GM23338 (cell line): ENCODE measurements at regions not wholly inside any gene's neighbourhood (a gene's known extent, or its start where the extent isn't known, plus 50 kb on each side); places are given as distances from the start of the nearest gene placed in this dataset.

ENCODE experiments used
- ATAC-seq: fragments of 200-7000 bp; cut with Tn5 transposase; 3 replicates; pipeline ENCODE4 v1.9.1; 2020
- DNase-seq: peaks from one replicate; pipeline ENCODE4 v3.0.0-alpha.2; 2015; ENCODE audit warnings: low spot score
- H2AFZ ChIP-seq: fragments of 200-600 bp; sonication (generic); 2 replicates; pipeline ENCODE4 v1.8.0; 2016; ENCODE audit warnings: antibody characterized with exemption, mild to moderate bottlenecking, moderate library complexity
- H3F3A ChIP-seq: fragments of 200-600 bp; sonication (generic); replicated peaks from 2 replicates; pipeline ENCODE4 v1.8.0; 2017; ENCODE audit warnings: antibody characterized with exemption, mixed run types, low read depth
- H3K27ac ChIP-seq: fragments of 200-600 bp; sonication (generic); 2 replicates; pipeline ENCODE4 v1.6.1; 2016; ENCODE audit warnings: low read depth
- H3K27me3 ChIP-seq: fragments of 200-600 bp; sonication (generic); 2 replicates; pipeline ENCODE4 v1.8.0; 2016; ENCODE audit warnings: mild to moderate bottlenecking, mixed run types, moderate library complexity; ENCODE audit not compliant: insufficient read depth
- H3K36me3 ChIP-seq: fragments of 200-600 bp; sonication (generic); 2 replicates; pipeline ENCODE4 v1.8.0; 2016; ENCODE audit warnings: mild to moderate bottlenecking; ENCODE audit not compliant: insufficient read depth
- H3K4me1 ChIP-seq: fragments of 200-600 bp; sonication (generic); 2 replicates; pipeline ENCODE4 v1.8.0; 2016; ENCODE audit warnings: mild to moderate bottlenecking, moderate library complexity; ENCODE audit not compliant: insufficient read depth
- H3K4me2 ChIP-seq: fragments of 200-600 bp; sonication (generic); 2 replicates; pipeline ENCODE4 v1.7.1; 2017; ENCODE audit warnings: mixed run types
- H3K4me3 ChIP-seq: fragments of 200-600 bp; sonication (generic); 2 replicates; pipeline ENCODE4 v1.6.1; 2016; ENCODE audit warnings: mixed run types
- H3K79me2 ChIP-seq: fragments of 200-600 bp; sonication (generic); replicated peaks from 2 replicates; pipeline ENCODE4 v1.8.0; 2017; ENCODE audit warnings: mild to moderate bottlenecking; ENCODE audit not compliant: insufficient read depth
- H3K9me2 ChIP-seq: fragments of 200-600 bp; sonication (generic); 2 replicates; pipeline ENCODE4 v1.8.0; 2017; ENCODE audit not compliant: insufficient read depth
- H4K20me1 ChIP-seq: fragments of 200-600 bp; sonication (generic); replicated peaks from 2 replicates; pipeline ENCODE4 v1.8.0; 2017; ENCODE audit warnings: mild to moderate bottlenecking; ENCODE audit not compliant: insufficient read depth
- H3K27ac Mint-ChIP-seq: 2 replicates; pipeline ENCODE4 v1.8.0; 2020; ENCODE audit warnings: inconsistent platforms, mild to moderate bottlenecking, moderate library complexity, mixed read lengths
- H3K27me3 Mint-ChIP-seq: 3 replicates; pipeline ENCODE4 v1.8.0; 2022; ENCODE audit warnings: low read depth, mild to moderate bottlenecking, moderate library complexity, mixed read lengths, inconsistent platforms; ENCODE audit not compliant: insufficient read depth, poor library complexity
- H3K36me3 Mint-ChIP-seq: 3 replicates; pipeline ENCODE4 v1.8.0; 2021; ENCODE audit warnings: low read depth, mild to moderate bottlenecking, inconsistent platforms, moderate library complexity, mixed read lengths
- H3K4me1 Mint-ChIP-seq: 3 replicates; pipeline ENCODE4 v1.8.0; 2020; ENCODE audit warnings: mild to moderate bottlenecking, inconsistent platforms, mixed read lengths
- H3K4me3 Mint-ChIP-seq: 3 replicates; pipeline ENCODE4 v1.8.0; 2021; ENCODE audit warnings: moderate library complexity, mild to moderate bottlenecking, inconsistent platforms, mixed read lengths
- H3K9me3 Mint-ChIP-seq: 3 replicates; pipeline ENCODE4 v1.8.0; 2020; ENCODE audit warnings: moderate library complexity, mild to moderate bottlenecking, inconsistent platforms, mixed read lengths
- CREB1 ChIP-seq: fragments of 250-450 bp; sonication (Bioruptor Pico); IDR thresholded peaks from 2 replicates; pipeline ENCODE4 v1.5.0; 2020; ENCODE audit warnings: low read depth, mild to moderate bottlenecking, moderate library complexity
- EZH2 ChIP-seq: fragments of 200-600 bp; sonication (generic); IDR thresholded peaks from one replicate; pipeline ENCODE4 v1.8.0; 2017; ENCODE audit warnings: antibody characterized with exemption, mild to moderate bottlenecking, low read depth; ENCODE audit not compliant: unreplicated experiment
- EZH2phosphoT487 ChIP-seq: fragments of 200-600 bp; sonication (generic); IDR thresholded peaks from one replicate; pipeline ENCODE4 v1.8.1; 2018; ENCODE audit warnings: antibody characterized with exemption; ENCODE audit not compliant: unreplicated experiment
- JUNB ChIP-seq: IDR thresholded peaks from one replicate; pipeline ENCODE4 v1.6.1; 2016; ENCODE audit warnings: antibody characterized with exemption; ENCODE audit not compliant: unreplicated experiment
- NANOG ChIP-seq: IDR thresholded peaks from 2 replicates; pipeline ENCODE4 v1.6.1; 2016; ENCODE audit warnings: antibody characterized with exemption, borderline replicate concordance
- POLR2AphosphoS5 ChIP-seq: IDR thresholded peaks from 2 replicates; pipeline ENCODE4 v1.6.1; 2016; ENCODE audit warnings: antibody characterized with exemption, low read depth
- REST ChIP-seq: IDR thresholded peaks from one replicate; pipeline ENCODE4 v1.6.1; 2018; ENCODE audit warnings: antibody characterized with exemption; ENCODE audit not compliant: unreplicated experiment
- STAT1 ChIP-seq: IDR thresholded peaks from one replicate; pipeline ENCODE4 v1.6.1; 2016; ENCODE audit warnings: antibody characterized with exemption; ENCODE audit not compliant: unreplicated experiment
- ZNF114 ChIP-seq: fragments of 250-450 bp; sonication (Bioruptor Pico); IDR thresholded peaks from 2 replicates; pipeline ENCODE4 v1.5.0; 2020; ENCODE audit warnings: mild to moderate bottlenecking, moderate library complexity
- ZNF331 ChIP-seq: fragments of 250-450 bp; sonication (Bioruptor Pico); IDR thresholded peaks from 2 replicates; pipeline ENCODE4 v1.5.0; 2020; ENCODE audit warnings: low read depth, mild to moderate bottlenecking, moderate library complexity
- TF ChIP-seq, protein P1 (sequence below): fragments of 250-450 bp; sonication (Bioruptor Pico); IDR thresholded peaks from 2 replicates; pipeline ENCODE4 v1.5.0; 2020; ENCODE audit warnings: mild to moderate bottlenecking, moderate library complexity
- TF ChIP-seq, protein P2 (sequence below): IDR thresholded peaks from 2 replicates; pipeline ENCODE4 v1.6.1; 2016; ENCODE audit warnings: antibody characterized with exemption
- TF ChIP-seq, protein P3 (sequence below), 2 experiments: fragments of 200-600 bp in 1 of 2; sonication (generic) in 1 of 2; conservative IDR thresholded peaks; 2 replicates each; pipeline versions ENCODE4 v1.5.1 to v1.6.1; 2016 to 2017; ENCODE audit warnings: antibody characterized with exemption in 2 of 2, low read depth in 2 of 2, mild to moderate bottlenecking in 2 of 2, moderate library complexity in 1 of 2

DNA sequence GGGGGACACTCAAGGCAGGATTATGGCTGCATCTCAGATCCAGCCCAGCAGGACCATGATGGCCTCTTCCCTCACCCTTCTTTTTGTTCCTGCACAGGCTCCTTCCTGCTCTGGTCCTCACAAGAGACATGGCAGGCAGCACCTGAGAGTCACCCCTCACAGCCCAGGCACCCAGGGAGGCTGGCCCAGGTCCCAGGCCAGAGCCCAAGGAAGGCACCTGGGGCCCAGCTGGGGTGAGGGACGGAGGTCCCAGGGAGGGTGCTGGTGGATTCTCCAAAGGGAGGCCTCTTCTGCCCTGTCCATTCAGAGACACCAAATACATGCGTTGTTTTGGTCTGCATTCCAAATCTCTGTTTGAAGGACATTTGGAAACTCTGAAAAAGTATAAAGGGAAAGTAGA is 285.4 kb upstream of the HS6ST1 start:
- Mint-ChIP-seq H3K9me3 (no peaks in the 10 kb centered on the region), H3K4me3 (no peak overlapping the region), H3K36me3 (no peaks in the 10 kb centered on the region), H3K4me1 (peaks cover 4% of the 10 kb centered on the region; the same call in 2 of the 3 replicates), H3K27me3 (peaks cover 8% of the 10 kb centered on the region), H3K27ac (no peak overlapping the region)
- Histone ChIP-seq H3K27me3 (no peaks in the 10 kb centered on the region), H3K9me2 (peaks cover 5% of the 10 kb centered on the region; the same call in 1 of the 2 replicates), H3K36me3 (no peaks in the 10 kb centered on the region), H3K4me1 (peaks cover 8% of the 10 kb centered on the region), H4K20me1 (no peaks in the 10 kb centered on the region), H2AFZ (no peak overlapping the region), H3F3A (no peaks in the 10 kb centered on the region), H3K27ac (no peak overlapping the region), H3K79me2 (no peaks in the 10 kb centered on the region), H3K4me3 (no peak overlapping the region), H3K4me2 (no peak overlapping the region)
- no peak for DNase-seq
- ATAC-seq = no peak
- TF ChIP-seq EZH2 (no peak), EZH2phosphoT487 (no peak), POLR2AphosphoS5 (no peak), JUNB (no peak), STAT1 (no peak), REST (no peak), ZNF114 (CRISPR knock-in tag) (no peak), ZNF331 (CRISPR knock-in tag) (no peak), NANOG (no peak), CREB1 (CRISPR knock-in tag) (no peak)
- TF ChIP-seq, protein P1, sequence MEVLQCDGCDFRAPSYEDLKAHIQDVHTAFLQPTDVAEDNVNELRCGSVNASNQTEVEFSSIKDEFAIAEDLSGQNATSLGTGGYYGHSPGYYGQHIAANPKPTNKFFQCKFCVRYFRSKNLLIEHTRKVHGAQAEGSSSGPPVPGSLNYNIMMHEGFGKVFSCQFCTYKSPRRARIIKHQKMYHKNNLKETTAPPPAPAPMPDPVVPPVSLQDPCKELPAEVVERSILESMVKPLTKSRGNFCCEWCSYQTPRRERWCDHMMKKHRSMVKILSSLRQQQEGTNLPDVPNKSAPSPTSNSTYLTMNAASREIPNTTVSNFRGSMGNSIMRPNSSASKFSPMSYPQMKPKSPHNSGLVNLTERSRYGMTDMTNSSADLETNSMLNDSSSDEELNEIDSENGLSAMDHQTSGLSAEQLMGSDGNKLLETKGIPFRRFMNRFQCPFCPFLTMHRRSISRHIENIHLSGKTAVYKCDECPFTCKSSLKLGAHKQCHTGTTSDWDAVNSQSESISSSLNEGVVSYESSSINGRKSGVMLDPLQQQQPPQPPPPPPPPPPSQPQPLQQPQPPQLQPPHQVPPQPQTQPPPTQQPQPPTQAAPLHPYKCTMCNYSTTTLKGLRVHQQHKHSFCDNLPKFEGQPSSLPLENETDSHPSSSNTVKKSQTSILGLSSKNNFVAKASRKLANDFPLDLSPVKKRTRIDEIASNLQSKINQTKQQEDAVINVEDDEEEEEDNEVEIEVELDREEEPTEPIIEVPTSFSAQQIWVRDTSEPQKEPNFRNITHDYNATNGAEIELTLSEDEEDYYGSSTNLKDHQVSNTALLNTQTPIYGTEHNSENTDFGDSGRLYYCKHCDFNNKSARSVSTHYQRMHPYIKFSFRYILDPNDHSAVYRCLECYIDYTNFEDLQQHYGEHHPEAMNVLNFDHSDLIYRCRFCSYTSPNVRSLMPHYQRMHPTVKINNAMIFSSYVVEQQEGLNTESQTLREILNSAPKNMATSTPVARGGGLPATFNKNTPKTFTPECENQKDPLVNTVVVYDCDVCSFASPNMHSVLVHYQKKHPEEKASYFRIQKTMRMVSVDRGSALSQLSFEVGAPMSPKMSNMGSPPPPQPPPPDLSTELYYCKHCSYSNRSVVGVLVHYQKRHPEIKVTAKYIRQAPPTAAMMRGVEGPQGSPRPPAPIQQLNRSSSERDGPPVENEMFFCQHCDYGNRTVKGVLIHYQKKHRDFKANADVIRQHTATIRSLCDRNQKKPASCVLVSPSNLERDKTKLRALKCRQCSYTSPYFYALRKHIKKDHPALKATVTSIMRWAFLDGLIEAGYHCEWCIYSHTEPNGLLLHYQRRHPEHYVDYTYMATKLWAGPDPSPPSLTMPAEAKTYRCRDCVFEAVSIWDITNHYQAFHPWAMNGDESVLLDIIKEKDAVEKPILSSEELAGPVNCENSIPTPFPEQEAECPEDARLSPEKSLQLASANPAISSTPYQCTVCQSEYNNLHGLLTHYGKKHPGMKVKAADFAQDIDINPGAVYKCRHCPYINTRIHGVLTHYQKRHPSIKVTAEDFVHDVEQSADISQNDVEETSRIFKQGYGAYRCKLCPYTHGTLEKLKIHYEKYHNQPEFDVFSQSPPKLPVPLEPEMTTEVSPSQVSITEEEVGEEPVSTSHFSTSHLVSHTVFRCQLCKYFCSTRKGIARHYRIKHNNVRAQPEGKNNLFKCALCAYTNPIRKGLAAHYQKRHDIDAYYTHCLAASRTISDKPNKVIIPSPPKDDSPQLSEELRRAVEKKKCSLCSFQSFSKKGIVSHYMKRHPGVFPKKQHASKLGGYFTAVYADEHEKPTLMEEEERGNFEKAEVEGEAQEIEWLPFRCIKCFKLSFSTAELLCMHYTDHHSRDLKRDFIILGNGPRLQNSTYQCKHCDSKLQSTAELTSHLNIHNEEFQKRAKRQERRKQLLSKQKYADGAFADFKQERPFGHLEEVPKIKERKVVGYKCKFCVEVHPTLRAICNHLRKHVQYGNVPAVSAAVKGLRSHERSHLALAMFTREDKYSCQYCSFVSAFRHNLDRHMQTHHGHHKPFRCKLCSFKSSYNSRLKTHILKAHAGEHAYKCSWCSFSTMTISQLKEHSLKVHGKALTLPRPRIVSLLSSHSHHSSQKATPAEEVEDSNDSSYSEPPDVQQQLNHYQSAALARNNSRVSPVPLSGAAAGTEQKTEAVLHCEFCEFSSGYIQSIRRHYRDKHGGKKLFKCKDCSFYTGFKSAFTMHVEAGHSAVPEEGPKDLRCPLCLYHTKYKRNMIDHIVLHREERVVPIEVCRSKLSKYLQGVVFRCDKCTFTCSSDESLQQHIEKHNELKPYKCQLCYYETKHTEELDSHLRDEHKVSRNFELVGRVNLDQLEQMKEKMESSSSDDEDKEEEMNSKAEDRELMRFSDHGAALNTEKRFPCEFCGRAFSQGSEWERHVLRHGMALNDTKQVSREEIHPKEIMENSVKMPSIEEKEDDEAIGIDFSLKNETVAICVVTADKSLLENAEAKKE (CRISPR knock-in tag) = no peak
- TF ChIP-seq, protein P2, sequence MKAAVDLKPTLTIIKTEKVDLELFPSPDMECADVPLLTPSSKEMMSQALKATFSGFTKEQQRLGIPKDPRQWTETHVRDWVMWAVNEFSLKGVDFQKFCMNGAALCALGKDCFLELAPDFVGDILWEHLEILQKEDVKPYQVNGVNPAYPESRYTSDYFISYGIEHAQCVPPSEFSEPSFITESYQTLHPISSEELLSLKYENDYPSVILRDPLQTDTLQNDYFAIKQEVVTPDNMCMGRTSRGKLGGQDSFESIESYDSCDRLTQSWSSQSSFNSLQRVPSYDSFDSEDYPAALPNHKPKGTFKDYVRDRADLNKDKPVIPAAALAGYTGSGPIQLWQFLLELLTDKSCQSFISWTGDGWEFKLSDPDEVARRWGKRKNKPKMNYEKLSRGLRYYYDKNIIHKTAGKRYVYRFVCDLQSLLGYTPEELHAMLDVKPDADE = no peak
- TF ChIP-seq, protein P3, sequence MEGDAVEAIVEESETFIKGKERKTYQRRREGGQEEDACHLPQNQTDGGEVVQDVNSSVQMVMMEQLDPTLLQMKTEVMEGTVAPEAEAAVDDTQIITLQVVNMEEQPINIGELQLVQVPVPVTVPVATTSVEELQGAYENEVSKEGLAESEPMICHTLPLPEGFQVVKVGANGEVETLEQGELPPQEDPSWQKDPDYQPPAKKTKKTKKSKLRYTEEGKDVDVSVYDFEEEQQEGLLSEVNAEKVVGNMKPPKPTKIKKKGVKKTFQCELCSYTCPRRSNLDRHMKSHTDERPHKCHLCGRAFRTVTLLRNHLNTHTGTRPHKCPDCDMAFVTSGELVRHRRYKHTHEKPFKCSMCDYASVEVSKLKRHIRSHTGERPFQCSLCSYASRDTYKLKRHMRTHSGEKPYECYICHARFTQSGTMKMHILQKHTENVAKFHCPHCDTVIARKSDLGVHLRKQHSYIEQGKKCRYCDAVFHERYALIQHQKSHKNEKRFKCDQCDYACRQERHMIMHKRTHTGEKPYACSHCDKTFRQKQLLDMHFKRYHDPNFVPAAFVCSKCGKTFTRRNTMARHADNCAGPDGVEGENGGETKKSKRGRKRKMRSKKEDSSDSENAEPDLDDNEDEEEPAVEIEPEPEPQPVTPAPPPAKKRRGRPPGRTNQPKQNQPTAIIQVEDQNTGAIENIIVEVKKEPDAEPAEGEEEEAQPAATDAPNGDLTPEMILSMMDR (conservative IDR thresholded peaks at IDR 0.05; ENCODE audit: low read depth in 2 of 2) = no peak
